Activated CD8-positive, alpha-beta memory T cell treated with anti-CD3 and anti-CD28 coated beads, Interleukin-2, amount 50 U/mL, for 24 hours (primary cell): ENCODE measurements at regions not wholly inside any gene's neighbourhood (a gene's known extent, or its start where the extent isn't known, plus 50 kb on each side); places are given as distances from the start of the nearest gene placed in this dataset.
"Not testable (repeated sequence)": the region's sequence is repeated elsewhere in the genome, so short reads cannot be mapped to it uniquely, and the experiment has no call there.

Experiments
- DNase-seq: peaks from one replicate; pipeline ENCODE4 v3.0.0-alpha.2; 2020; ENCODE audit errors: extremely low read depth

GRCh38 chr6:167709776-167710336 is 116.9 kb upstream of the AFDN start:
- DNase-seq = not testable (repeated sequence)

DNA sequence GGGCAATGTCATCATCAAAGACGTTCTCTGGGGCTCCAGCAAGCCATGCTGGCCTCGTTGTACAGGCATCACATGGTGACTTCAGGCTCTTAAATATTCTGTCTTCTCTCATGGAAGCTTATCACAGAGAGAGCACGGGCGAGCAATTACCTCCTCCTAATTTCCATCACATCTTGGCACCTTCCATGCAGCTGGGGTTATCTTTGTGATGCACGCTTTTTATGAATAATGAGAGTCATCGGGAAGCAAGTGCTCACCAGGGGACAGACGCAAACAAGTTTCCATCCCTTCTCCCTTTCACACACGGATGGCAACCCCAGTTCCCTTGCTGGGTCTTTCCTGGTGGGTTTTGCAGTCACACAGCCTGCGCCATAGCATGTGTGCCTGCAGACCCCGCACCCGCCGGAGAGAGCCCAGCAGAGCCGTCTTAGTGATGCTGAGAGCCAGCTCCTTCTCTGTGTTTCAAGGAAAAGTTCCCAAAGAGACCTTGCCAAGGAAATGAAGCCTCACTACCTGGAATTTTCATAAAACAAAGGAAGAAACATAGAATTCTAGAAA is 116.3 kb upstream of the AFDN start:
- DNase-seq = no peak

GRCh38 chr6:167711211-167711610 is 115.5 kb upstream of the AFDN start:
- DNase-seq = no peak

DNA sequence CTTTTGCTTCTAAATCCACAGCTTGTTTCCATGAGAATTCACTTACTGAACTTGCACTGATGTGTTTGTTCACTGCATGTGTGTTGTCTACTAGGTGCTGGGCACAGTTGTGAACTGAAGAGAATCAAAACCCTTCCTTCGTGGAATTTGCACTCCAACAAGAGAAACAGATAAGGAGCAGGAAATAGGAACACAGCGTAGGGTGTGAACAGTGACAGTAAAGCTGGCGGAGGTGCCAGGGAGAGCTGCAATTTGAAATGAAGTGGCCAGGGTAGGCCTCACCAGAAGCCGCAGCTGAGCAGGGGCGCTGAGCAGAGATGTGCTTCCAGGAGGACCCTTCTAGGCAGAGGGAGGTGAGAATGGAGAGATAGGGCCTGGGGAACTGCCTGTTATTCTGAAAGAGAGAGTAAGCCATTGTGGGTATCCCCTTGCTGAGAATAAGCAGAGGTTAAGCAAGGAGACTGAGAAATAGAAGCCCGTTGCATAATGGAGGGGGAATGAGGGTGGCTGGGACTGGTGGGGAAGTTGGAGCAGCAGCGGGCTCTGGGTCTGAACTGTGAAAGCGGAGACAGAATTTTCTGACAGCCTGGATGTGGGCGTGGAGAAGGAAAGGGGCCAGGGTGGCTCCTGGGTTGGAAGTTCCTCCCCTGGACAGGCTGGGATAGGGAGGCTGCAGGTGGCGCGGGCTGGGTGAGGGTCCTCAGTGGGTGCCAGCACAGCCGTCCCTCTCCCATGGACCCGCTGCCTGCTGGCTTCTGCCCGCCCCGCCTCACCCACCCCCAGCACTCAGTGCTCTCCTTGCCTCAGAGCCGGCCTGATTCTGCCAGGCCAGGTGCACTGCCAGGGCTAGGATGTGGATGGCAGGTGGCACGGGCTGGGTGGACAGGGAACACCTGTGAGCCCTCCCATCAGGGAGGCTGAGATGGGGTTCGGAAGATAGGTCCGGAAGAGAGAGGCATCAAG is 114.7 kb upstream of the AFDN start:
- no peak for DNase-seq

DNA sequence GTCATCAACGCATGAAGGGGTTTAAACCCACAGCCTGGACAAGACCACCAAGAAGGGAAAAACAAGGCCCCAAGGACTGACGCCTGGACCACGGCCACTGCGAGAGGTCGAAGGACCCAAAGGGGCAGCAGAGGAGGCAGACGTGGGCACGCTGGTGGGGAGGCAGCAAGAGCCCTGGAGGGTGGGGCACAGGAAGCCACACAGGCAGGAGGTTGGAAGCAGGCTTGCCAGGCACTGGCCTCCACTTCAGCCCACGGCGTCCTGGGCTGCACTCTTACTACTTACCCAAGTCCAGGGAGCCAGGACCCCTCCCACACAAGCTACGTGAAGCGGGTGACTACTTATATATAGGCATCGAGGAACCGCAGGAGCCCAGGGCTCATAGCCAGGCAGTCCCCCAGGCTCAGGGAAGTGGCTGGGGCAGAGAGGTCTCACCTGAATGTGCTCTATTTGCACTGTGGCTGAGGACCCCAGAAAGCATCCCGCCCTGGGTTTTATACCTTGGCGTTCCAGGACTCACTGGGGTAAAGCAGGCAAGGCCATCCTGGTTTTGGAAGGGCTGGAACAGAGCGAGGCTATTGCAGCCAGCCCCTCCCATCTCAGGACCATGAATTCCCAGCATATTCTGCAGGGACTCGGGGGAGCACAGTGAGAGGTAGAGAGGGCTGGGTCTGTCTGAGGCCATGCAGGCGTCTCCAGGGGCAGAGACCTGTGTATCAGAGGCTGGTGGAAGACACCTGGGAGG is 113.8 kb upstream of the AFDN start:
- no peak for DNase-seq

DNA sequence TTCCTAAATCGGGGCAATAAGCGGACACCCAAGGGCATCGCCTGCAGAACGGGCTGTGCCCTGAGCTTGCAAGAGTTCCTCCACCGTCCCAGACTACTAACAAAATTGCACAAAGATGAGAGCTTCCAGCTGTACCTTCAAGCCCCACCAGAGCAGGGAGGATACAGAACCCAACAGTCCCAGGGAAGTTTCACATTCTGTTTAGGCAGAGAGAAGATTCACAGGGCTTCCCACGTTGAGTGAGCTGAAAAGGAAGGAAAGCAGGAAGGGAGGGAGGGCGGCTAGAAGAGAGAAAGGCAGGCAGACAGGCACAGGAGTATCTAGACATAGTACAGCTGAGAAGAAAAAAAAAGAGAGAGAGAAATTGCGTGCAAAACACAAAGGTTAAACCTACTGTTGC is 112.6 kb upstream of the AFDN start:
- DNase-seq = no peak

- DNase-seq = no peak
Observed at GRCh38 chr6:167717455-167717854, 109.3 kb upstream of the AFDN start.

DNA sequence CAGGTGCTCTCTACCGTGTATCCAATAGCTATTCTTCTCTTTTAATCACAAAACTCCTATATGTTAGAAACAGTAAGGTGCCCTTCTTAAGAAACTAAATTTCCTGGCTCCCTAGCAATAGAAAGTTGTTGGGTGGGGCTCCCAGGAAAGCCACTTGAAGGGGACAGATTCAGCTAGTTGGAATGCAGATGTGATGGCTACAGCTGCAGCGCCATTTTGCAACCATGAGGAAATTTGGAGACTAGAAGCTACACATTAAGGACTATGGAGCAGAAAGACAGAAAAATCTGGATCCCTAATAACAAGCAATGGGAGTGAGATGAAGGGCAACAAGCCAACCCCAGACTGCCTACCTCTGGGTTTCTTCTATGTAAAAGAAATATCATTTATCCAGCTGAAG is 108.8 kb upstream of the AFDN start:
- DNase-seq = no peak

DNA sequence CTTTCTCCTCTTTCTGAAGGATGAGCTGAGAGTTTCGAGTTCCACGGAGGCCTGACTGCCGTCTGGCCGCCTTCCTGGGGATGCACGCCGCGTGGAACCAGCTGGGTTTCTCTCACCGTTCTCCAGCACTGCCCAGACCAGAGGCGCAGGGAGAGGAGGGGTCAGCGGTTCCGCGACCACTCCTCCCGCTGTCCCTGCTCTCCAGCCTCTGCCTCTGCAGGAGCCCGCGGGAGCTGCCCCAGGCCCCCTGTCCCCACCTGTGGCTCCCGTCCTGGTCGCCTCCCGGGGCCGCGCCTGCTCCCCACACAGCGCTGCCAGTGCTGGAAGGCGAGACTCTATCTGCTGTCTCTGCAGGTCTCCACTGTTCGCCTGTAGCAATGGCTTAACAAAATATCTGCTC is 106.8 kb upstream of the AFDN start:
- DNase-seq = no peak

DNA sequence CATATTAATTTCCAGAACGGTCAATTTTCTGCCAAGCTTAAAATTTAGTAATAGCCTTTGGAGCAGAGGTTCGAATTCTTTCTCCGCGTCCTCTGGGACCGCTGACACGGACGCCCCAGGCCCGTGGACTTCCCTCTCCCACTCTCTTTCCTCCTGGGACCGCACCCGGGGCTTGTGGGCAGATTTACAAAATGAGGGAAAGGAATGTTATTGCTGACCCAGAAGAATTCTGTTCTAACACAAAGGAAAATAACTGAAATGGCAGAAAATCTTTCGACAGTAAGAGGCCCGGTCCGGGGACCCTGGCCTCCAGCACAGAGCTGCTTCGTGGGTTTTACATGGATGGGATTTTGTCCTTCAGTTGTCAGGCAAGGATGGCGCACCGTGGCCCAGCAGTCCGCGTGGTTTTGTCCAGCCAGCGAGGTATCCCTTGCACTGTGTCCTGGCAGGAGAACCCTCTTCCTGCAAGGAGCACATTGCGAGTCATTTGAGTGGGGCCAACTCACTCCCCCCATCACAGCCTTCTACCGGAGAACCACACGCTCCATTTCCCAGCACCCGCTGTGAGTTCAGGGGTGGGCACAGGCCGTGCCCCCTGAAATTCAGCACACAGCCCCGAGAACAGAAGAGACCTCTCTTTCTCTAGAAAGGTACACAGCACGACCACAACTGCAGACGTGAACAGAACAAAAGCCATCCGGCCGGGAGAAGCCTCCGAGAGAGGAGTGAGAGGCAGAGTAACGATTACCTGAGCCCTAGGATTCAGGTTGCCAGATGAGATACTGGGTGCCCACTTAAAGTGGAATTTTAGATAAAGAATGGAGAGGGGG is 106.0 kb upstream of the AFDN start:
- DNase-seq = no peak

DNA sequence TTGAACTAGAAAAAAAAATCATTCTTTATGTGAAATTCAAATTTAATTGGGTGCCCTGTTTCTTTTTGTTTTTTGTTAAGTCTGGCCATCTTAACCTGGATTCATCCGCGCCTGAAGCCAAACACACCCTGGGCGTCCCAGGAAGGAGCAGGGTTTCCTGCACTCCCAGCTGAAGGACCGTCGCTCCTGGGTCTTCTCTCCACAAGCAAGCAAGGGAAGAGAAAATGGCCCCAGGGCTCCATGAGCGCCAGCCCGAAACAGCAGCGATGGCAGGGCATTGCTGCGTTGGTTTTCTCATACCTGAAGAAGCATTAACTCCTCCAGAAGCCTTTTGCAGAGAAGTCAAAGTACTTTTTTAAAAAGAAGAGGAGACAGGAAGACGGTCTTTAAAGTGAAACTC is 105.4 kb upstream of the AFDN start:
- DNase-seq = no peak

GRCh38 chr6:167722634-167723309 is 103.9 kb upstream of the AFDN start:
- no peak for DNase-seq

DNA sequence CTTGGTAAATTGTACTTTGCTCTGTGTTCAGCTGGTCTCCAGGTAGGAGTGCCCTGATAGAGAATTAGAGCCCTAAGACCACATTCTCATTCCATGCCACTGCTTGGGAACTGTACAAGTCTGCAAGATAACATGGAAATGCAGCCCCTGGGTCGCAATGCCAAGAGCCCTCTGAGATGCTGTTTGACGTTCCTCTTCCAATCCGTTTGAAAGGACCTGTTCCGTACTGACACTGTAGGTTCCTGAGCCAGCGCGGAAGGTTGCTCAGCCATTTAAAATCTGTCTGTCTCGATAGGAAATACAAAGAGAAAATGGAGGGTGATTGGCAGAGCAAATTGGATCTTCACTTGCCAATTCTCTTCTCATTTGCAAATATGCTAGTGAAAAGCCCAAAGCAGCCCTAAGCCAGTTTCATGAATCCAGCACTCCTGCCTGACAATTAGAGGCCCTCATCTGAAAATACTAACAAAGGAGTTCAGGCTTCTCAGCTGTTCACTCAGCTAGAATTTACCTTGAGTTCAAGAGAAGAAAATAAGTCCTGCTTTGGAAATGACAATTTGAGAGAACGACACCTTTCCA is 100.6 kb upstream of the AFDN start:
- DNase-seq = no peak

DNA sequence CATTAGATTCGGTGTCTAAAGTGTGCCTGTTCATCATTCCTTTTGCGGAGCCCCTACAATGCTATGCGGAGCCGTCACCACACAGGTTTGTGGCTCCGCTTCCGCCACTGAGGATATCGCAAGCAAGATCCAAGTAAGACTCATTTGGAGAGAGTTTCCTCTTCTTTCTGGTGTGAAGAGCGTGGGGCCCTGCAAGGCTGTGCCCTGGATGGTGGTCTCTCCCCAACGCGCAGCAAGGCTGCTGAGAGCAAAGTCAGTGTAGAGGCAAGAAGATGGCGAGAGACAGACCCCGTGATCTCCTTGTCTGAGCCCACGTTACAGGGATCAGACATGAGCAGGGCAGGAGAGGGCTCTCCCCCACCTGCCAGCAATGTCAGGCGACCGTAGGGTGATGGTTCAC is 96.3 kb upstream of the AFDN start:
- DNase-seq = no peak

GRCh38 chr6:167731216-167731615 is 95.5 kb upstream of the AFDN start:
- no peak for DNase-seq

DNA sequence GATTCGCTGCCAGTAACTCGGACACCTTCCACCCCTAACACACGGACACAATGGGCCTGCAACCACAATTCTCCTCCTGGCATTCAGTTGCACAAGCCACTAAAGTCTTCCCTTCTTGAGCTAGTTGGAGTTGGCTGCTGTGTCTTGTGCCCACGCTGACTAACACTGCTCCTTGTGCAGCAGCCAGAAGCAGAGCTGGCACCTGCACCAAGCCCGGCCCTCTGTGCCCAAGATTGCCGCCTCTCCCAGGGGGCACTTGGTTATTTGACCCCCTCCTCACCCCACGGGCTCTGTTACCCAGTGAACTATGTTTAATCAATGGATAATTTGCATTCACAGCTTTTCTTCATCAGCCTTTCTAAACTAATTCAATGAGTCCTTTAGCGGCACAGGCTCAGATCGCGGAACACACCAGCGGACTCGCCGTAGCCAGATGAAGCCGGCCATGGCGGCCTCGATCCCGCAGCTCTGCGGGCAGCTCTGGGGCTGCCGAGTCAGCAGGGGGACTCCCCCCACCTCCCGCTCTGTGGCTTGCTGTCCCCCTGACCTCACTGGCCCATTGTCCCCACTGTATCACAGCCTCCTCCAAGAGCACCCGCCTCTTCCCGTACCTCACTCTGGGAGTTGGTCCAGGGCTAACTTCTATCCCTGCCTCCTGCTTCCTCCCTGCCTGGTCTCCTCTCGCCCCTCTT is 94.8 kb upstream of the AFDN start:
- DNase-seq = no peak

DNA sequence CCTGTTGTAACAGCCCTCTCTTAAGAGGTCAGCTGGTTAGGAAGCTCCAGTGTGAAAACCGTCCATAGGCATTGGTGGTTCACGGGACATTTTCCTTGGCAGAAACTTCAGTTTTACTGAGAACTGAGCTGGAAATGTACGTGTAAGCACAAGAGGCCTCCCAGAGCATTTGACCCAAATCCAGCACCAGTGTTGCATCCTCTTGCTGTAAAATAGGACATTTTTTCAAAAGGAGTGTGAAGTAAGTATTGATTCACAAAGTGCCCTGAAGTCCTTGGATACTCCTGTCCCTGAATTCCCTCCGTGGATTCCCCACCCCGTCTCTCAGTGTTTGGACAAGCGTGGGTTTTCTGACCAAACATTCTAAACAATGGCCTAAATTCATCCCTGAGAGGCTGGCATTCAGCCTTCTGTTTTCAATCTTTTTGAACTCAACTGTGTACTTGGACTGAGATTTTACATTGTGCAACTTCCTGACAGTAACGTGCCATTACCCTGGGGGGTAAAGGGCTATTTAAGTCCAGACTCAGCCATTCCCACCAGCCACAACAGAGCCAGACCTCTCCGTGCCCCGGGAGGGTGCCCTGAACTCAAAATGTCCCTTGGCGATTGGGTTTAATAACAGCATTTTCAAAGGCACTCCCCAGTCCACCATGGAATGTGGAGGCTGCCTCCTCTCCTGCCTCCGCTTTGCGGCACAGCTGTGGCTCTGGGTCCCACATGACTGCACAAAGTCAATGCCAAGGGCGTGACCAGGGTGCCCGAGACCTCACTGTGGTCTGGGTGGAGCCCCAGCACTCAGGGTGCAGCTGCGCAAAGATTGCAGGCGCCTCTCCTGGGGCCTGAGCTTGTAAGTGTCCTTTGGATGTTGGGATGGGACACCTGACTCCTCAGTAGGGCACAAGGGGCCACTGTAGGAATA is 92.7 kb upstream of the AFDN start:
- DNase-seq = no peak

GRCh38 chr6:167734662-167735083 is 92.0 kb upstream of the AFDN start:
- DNase-seq = no peak
